GM12878 (cell line): ENCODE measurements at regions not wholly inside any gene's neighbourhood (a gene's known extent, or its start where the extent isn't known, plus 50 kb on each side); places are given as distances from the start of the nearest gene placed in this dataset.

Source experiments
- ATAC-seq: fragments of 200-7000 bp; cut with Tn5 transposase; 3 replicates; pipeline ENCODE4 v1.9.1; 2020; ENCODE audit warnings: mild to moderate bottlenecking, moderate library complexity
- BruUV-seq: library from RNA; stranded (reverse); fragments of 400-500 nt; replicated peaks from 2 replicates; lab custom pipeline; 2021; lab: Mats Ljungman, UMichigan
- CTCF ChIA-PET: fragments of 300-600 bp; sonication (Branson Sonifier 250); formaldehyde crosslinking; extraction: SDS; loops from one replicate; lab custom pipeline; 2021; ENCODE audit warnings: inconsistent platforms; lab: Yijun Ruan, JAX
- POLR2A ChIA-PET: fragments of 350-600 bp; formaldehyde crosslinking; extraction: SDS; loops from one replicate; lab custom pipeline; 2021; ENCODE audit warnings: inconsistent platforms; lab: Charles Lee
- RAD21 ChIA-PET: fragments of 300-600 bp; sonication (Branson Sonifier 250); formaldehyde crosslinking; loops from one replicate; lab custom pipeline; 2023; ENCODE audit warnings: antibody characterized with exemption; ENCODE audit not compliant: unreplicated experiment; lab: Charles Lee
- SMC1A ChIA-PET: fragments of 300-600 bp; sonication (Branson Sonifier 250); formaldehyde crosslinking; loops from one replicate; lab custom pipeline; 2023; ENCODE audit not compliant: unreplicated experiment, uncharacterized antibody; lab: Charles Lee
- DNase-seq: peaks from one replicate; pipeline ENCODE4 v3.0.0-alpha.2; 2011; ENCODE audit warnings: low read depth, low spot score
- FAIRE-seq: peaks from 3 replicates; lab custom pipeline; 2011; peaks lifted over from hg19 to GRCh38; lab: Jason Lieb, UNC
- H2AFZ ChIP-seq: 2 replicates; pipeline ENCODE4 v1.6.0; 2011; ENCODE audit warnings: low read depth, low read length, control low read depth; ENCODE audit not compliant: control insufficient read depth
- H3K27ac ChIP-seq: 2 replicates; pipeline ENCODE4 v1.5.1; 2011; ENCODE audit warnings: control low read depth; ENCODE audit not compliant: control insufficient read depth, insufficient read depth
- H3K27me3 ChIP-seq, 2 experiments: replicated peaks in 1 of 2; 2 replicates each; pipeline versions ENCODE4 v1.6.0 to v1.6.1; 2011; ENCODE audit warnings: low read length in 1 of 2; ENCODE audit not compliant: control insufficient read depth in 2 of 2, insufficient read depth in 2 of 2
- H3K36me3 ChIP-seq, 2 experiments: 2 replicates each; pipeline ENCODE4 v1.5.1; 2011; ENCODE audit warnings: low read length in 1 of 2; ENCODE audit not compliant: control insufficient read depth in 2 of 2, insufficient read depth in 2 of 2
- H3K4me1 ChIP-seq: 2 replicates; pipeline ENCODE4 v1.6.1; 2011; ENCODE audit warnings: mild to moderate bottlenecking, low read length, moderate library complexity, mixed read lengths; ENCODE audit not compliant: control insufficient read depth, insufficient read depth
- H3K4me2 ChIP-seq: 2 replicates; pipeline ENCODE4 v1.6.0; 2011; ENCODE audit warnings: control low read depth; ENCODE audit not compliant: control insufficient read depth, insufficient read depth
- H3K4me3 ChIP-seq: fragments of 200-600 bp; sonication (generic); 2 replicates; pipeline ENCODE4 v1.5.1; 2016
- H3K79me2 ChIP-seq: 2 replicates; pipeline ENCODE4 v1.6.0; 2011; ENCODE audit warnings: low read length; ENCODE audit not compliant: control insufficient read depth, insufficient read depth
- H3K9ac ChIP-seq: 2 replicates; pipeline ENCODE4 v1.8.0; 2011; ENCODE audit warnings: low read length, control low read depth, mixed read lengths; ENCODE audit not compliant: control insufficient read depth, insufficient read depth
- H3K9me3 ChIP-seq: replicated peaks from 3 replicates; pipeline ENCODE4 v1.5.1; 2011; ENCODE audit warnings: mild to moderate bottlenecking, low read length; ENCODE audit not compliant: control insufficient read depth, insufficient read depth
- H4K20me1 ChIP-seq: 2 replicates; pipeline ENCODE4 v1.6.0; 2011; ENCODE audit not compliant: control insufficient read depth, insufficient read depth
- BACH1 ChIP-seq: fragments of 450-650 bp; IDR thresholded peaks from 2 replicates; pipeline ENCODE4 v1.6.1; 2017; ENCODE audit warnings: mild to moderate bottlenecking, borderline replicate concordance
- EED ChIP-seq: sonication (generic); IDR thresholded peaks from 2 replicates; pipeline ENCODE4 v1.6.1; 2016; ENCODE audit warnings: antibody characterized with exemption, low read depth
- IRF3 ChIP-seq: fragments of 450-650 bp; IDR thresholded peaks from 2 replicates; pipeline ENCODE4 v1.6.1; 2014; ENCODE audit warnings: mild to moderate bottlenecking
- SMARCA5 ChIP-seq: fragments of 450-650 bp; IDR thresholded peaks from 2 replicates; pipeline ENCODE4 v1.6.1; 2017; ENCODE audit warnings: mild to moderate bottlenecking
- TARDBP ChIP-seq: IDR thresholded peaks from 2 replicates; pipeline ENCODE4 v1.6.1; 2016; ENCODE audit warnings: borderline replicate concordance
- WGBS: methylation state at CpG from one replicate; pipeline ENCODE4 v1.1.6; 2016; ENCODE audit warnings: low lambda C conversion rate; ENCODE audit not compliant: insufficient replicate concordance, insufficient coverage; ENCODE audit errors: missing lambda C conversion rate; 5-methylcytosine and 5-hydroxymethylcytosine counted together
- in situ Hi-C: fragments of 300-500 bp; cut with MboI; formaldehyde crosslinking; loops from 9 replicates; pipeline ENCODE4 v1.14.3; 2018; ENCODE audit warnings: mixed read lengths
- intact Hi-C: fragments of 100-400 bp; cut with micrococcal nuclease; formaldehyde crosslinking; loops from one replicate; pipeline ENCODE4 v1.14.2; 2022; ENCODE audit not compliant: unreplicated experiment
- TF ChIP-seq, protein P1 (sequence below): fragments of 450-650 bp; IDR thresholded peaks from 2 replicates; pipeline ENCODE4 v1.6.1; 2017; ENCODE audit warnings: mild to moderate bottlenecking, low read depth, inconsistent platforms; ENCODE audit not compliant: poor library complexity, severe bottlenecking

- ATAC-seq (no peak), FAIRE-seq (no peak), DNase-seq (no peak)
- intact Hi-C loops: no loop called here
- Histone ChIP-seq H3K9ac (no peak overlapping the region), H2AFZ (no peak overlapping the region), H3K9me3 (no peaks in the 10 kb centered on the region), H3K36me3 (no peaks in the 10 kb centered on the region), H3K4me2 (no peak overlapping the region), H3K4me3 (no peak overlapping the region), H4K20me1 (no peaks in the 10 kb centered on the region), H3K27me3 (no peaks in the 10 kb centered on the region), H3K79me2 (no peaks in the 10 kb centered on the region), H3K27ac (no peak overlapping the region), H3K4me1 (no peaks in the 10 kb centered on the region)
- RAD21 ChIA-PET: no interaction called here
- POLR2A ChIA-PET: no interaction called here
- BruUV-seq: no TSS peak
- WGBS: 0% methylated on average over 2 of the region's 2 CpGs
- TF ChIP-seq IRF3: no peak
- TF ChIP-seq SMARCA5: no peak
- no peak for TF ChIP-seq EED
- no peak for TF ChIP-seq TARDBP
- TF ChIP-seq, protein P1, sequence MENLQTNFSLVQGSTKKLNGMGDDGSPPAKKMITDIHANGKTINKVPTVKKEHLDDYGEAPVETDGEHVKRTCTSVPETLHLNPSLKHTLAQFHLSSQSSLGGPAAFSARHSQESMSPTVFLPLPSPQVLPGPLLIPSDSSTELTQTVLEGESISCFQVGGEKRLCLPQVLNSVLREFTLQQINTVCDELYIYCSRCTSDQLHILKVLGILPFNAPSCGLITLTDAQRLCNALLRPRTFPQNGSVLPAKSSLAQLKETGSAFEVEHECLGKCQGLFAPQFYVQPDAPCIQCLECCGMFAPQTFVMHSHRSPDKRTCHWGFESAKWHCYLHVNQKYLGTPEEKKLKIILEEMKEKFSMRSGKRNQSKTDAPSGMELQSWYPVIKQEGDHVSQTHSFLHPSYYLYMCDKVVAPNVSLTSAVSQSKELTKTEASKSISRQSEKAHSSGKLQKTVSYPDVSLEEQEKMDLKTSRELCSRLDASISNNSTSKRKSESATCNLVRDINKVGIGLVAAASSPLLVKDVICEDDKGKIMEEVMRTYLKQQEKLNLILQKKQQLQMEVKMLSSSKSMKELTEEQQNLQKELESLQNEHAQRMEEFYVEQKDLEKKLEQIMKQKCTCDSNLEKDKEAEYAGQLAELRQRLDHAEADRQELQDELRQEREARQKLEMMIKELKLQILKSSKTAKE: no peak
- no peak for TF ChIP-seq BACH1
- CTCF ChIA-PET: no interaction called here
- SMC1A ChIA-PET: no interaction called here
- in situ Hi-C loops: no loop called here
Observed at GRCh38 chr15:26066896-26067295, 203.8 kb upstream of the ATP10A start.
